Activated naive CD4-positive, alpha-beta T cell treated with anti-CD3 and anti-CD28 coated beads, Interleukin-2, amount 10 ng/mL, durations not matched to agents 7 days and 5 days (primary cell): ENCODE measurements at regions not wholly inside any gene's neighbourhood (a gene's known extent, or its start where the extent isn't known, plus 50 kb on each side); places are given as distances from the start of the nearest gene placed in this dataset.
A peak's percentile ranks its signal among the peaks of the same experiment; 100 is the strongest.
"Not testable (repeated sequence)": the region's sequence is repeated elsewhere in the genome, so short reads cannot be mapped to it uniquely, and the experiment has no call there.

Source experiments
- CTCF ChIA-PET: fragments of 350-600 bp; sonication (Branson Sonifier 250); formaldehyde crosslinking; loops from one replicate; lab custom pipeline; 2021; ENCODE audit warnings: antibody characterized with exemption; lab: Charles Lee
- DNase-seq: peaks from one replicate; pipeline ENCODE4 v3.0.0-alpha.2; 2020
- H3K27ac Mint-ChIP-seq: one replicate; pipeline ENCODE4 v1.8.0; 2021; ENCODE audit warnings: mild to moderate bottlenecking, moderate library complexity, mixed read lengths
- H3K27me3 Mint-ChIP-seq: one replicate; pipeline ENCODE4 v1.8.0; 2021; ENCODE audit warnings: mild to moderate bottlenecking, mixed read lengths
- H3K36me3 Mint-ChIP-seq: one replicate; pipeline ENCODE4 v1.8.0; 2021; ENCODE audit warnings: mixed read lengths
- H3K4me1 Mint-ChIP-seq: one replicate; pipeline ENCODE4 v1.8.0; 2021; ENCODE audit warnings: mixed read lengths
- H3K4me3 Mint-ChIP-seq: one replicate; pipeline ENCODE4 v1.8.0; 2021; ENCODE audit warnings: mild to moderate bottlenecking, moderate library complexity, mixed read lengths
- H3K9me3 Mint-ChIP-seq: one replicate; pipeline ENCODE4 v1.8.0; 2021; ENCODE audit warnings: mixed read lengths

DNA sequence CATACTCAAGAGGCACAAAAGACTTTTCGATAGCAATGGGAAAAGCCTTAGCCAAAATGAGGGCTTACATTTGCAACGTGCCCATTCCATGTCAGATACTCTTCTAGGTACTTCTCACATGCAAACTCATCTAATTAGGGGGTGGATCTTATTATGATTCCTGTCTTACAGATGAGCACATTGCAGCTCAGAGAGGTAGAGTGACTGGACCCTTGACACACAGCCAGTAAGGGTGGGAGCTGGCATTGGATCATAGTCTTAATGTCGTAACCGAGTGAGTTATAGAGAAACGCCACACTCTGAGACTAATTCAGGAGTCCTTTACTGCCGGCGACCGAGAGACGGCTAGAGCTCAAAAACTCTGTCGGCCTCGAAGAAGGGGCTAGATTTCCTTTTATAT lies 78.8 kb upstream of the GRIN2A start:
- Mint-ChIP-seq H3K27me3 (peaks cover 13% of the 10 kb centered on the region), H3K36me3 (no peaks in the 10 kb centered on the region), H3K4me1 (peaks cover 9% of the 10 kb centered on the region), H3K27ac (no peak overlapping the region), H3K9me3 (no peaks in the 10 kb centered on the region), H3K4me3 (no peak overlapping the region)
- DNase-seq, result no peak
- CTCF ChIA-PET, result interaction anchor here (1.0 to 1.1 kb wide), 2 partner anchors 57 to 248 kb away, joined by 4 to 5 read pairs; no protein-coding TSS in a partner anchor

DNA sequence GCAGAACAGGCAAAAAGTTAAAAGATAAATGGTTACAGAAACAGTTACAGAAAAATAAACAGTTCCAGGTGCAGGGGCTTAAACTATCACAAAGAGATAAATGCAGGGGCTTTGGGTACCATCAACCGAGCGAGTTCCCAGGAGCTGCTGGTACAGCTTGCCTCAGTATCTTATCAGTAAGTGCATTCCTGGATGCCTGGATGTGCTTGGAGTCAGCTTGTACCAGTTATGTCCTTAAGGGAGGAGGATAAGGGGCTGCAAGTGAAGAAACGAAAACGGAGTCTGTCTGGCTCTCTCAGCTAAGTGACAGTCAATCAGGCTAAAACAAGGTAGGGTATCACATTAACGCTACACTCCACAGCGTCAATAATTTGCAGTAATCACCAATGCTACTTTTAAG lies 79.3 kb upstream of the GRIN2A start:
- H3K27ac Mint-ChIP-seq, DNase-seq, H3K4me3 Mint-ChIP-seq, H3K4me1 Mint-ChIP-seq, H3K9me3 Mint-ChIP-seq, H3K36me3 Mint-ChIP-seq: not testable (repeated sequence)
- CTCF ChIA-PET, result interaction anchor here (0.8 to 1.0 kb wide), 2 partner anchors 53 to 248 kb away, joined by 3 to 5 read pairs; no protein-coding TSS in a partner anchor
- peaks cover 13% of the 10 kb centered on the region for H3K27me3 Mint-ChIP-seq

DNA sequence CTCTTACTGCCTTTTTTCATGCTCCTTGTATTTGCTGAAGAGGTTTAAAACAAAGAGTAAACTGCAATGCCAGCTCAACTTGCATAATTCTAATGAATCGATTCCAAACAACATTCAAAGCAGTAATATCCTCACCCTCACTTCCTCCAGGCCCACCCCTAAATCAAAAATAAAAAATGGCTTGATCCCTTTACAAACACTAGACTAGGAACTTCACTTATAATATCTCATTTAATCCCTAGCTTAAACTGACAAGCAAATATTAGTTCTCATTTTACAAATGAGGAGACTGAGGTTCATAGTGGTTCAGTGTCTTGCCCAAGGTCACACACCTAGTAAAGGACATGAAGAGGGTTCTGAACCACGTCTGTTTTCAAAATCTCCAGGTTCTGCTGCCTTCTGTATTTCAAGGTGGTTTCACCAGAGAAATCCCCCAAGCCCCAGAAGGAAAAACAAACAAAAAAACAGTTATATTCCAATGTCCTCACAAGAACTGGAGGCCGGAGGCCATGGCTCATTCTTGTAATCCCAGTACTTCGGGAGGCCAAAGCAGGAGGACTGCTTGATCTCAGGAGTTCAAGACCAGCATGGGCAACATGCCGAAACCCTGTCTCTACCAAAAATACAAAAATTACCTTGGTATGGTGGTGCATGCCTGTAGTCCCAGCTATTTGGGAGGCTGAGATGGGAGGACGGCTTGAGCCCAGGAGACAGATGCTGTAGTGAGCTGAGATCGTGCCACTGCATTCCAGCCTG lies 80.3 kb upstream of the GRIN2A start:
- peaks cover 13% of the 10 kb centered on the region for H3K27me3 Mint-ChIP-seq
- H3K9me3 Mint-ChIP-seq, result no peaks in the 10 kb centered on the region
- no peak overlapping the region for H3K4me3 Mint-ChIP-seq
- H3K27ac Mint-ChIP-seq, result no peak overlapping the region
- H3K36me3 Mint-ChIP-seq, result no peaks in the 10 kb centered on the region
- H3K4me1 Mint-ChIP-seq, result peaks cover 9% of the 10 kb centered on the region
- CTCF ChIA-PET, result interaction anchor here (0.8 kb wide), 1 partner anchor 52 kb away, joined by 3 read pairs; no protein-coding TSS in a partner anchor
- no peak for DNase-seq

DNA sequence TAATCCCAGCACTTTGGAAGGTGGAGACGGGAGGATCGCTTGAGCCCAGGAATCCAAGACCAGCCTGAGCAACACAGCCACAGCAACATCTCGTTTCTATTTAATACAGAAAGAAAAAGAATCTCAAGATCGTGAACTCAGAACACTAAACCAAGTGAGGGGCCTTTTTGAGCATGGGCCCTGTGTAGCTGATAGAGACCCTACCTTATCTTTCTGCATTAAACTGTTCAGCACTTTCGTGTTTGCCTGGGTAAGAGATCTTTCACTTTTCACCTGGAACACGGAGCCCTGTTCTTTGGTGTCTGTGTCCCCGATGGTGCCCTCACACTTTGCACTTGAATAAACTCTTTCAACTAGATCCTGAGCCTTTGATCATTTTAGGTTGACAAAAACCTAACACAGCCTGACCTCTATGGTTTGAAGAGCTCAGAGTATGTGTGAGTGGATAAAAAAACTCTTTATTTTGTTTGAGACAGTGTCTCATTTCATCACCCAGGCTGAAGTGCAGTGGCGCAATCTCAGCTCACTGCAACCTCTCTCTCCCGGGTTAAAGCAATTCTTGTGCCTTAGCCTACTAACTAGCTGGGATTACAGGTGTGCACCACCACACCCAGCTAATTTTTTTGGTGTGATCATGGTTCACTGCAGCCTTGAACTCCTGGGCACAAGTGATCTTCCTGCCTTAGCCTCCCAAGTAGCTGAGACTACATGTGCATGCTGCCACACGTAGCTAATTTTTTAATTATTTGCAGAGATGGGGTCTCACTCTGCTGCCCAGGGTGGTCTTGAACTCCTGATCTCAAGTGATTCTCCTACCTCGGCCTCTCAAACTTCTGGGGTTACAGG lies 83.8 kb upstream of the GRIN2A start:
- Mint-ChIP-seq H3K27ac (no peak overlapping the region), H3K9me3 (no peaks in the 10 kb centered on the region), H3K27me3 (peaks cover 8% of the 10 kb centered on the region), H3K36me3 (peaks cover 2% of the 10 kb centered on the region), H3K4me3 (no peak overlapping the region), H3K4me1 (peaks cover 5% of the 10 kb centered on the region)
- no peak for DNase-seq
- CTCF ChIA-PET, result interaction anchor here (1.7 kb wide), 1 partner anchor 9 kb away, joined by 11 read pairs; no protein-coding TSS in a partner anchor

DNA sequence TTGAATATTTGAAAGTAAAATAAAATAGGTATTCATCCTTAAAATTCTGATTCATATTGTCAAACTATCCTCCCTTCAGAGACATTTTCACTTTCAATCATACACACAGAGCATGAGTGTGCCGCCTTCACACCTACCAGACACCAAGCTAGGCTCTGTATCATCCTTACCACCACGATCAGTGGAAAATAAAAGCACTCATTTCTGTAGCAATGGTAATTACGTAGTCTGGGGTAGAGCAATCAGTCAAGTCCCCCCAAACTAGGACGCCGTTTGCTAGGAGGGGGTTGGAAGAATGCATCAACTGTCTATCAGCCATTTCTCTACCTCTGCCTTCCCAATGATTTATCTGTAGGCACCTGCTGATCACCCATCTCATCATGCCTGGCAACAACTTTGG lies 84.6 kb upstream of the GRIN2A start:
- Mint-ChIP-seq H3K27me3 (peaks cover 2% of the 10 kb centered on the region), H3K27ac (no peak overlapping the region), H3K4me1 (peaks cover 5% of the 10 kb centered on the region), H3K36me3 (peaks cover 2% of the 10 kb centered on the region), H3K4me3 (no peak overlapping the region), H3K9me3 (peaks cover under 1% of the 10 kb centered on the region)
- CTCF ChIA-PET, result interaction anchor here (1.7 kb wide), 1 partner anchor 10 kb away, joined by 11 read pairs; no protein-coding TSS in a partner anchor
- DNase-seq, result no peak

DNA sequence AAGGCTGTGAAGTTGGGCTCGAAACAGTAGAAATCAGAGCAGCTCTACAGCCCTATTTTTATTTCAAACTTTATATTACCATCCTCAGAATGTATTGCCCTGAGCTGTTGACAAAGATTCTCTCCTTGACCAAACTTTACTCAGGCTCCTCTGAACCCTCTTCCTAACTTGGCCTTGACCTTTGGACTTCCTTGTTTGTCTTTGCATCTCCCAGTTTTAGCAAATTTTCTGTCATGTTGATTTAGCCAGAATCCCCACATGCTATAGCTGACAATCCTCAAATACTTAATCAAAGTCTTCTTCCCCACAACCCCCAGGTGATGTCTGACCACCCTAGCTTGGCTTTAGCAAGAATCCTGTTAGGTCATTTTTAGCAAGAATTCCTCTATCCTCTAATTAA lies 87.4 kb upstream of the GRIN2A start:
- Mint-ChIP-seq H3K36me3 (peaks cover 3% of the 10 kb centered on the region), H3K27ac (no peak overlapping the region), H3K4me3 (no peak overlapping the region), H3K9me3 (peaks cover 2% of the 10 kb centered on the region), H3K27me3 (no peaks in the 10 kb centered on the region), H3K4me1 (peaks cover 7% of the 10 kb centered on the region)
- DNase-seq, result no peak
- CTCF ChIA-PET, result no interaction called here

DNA sequence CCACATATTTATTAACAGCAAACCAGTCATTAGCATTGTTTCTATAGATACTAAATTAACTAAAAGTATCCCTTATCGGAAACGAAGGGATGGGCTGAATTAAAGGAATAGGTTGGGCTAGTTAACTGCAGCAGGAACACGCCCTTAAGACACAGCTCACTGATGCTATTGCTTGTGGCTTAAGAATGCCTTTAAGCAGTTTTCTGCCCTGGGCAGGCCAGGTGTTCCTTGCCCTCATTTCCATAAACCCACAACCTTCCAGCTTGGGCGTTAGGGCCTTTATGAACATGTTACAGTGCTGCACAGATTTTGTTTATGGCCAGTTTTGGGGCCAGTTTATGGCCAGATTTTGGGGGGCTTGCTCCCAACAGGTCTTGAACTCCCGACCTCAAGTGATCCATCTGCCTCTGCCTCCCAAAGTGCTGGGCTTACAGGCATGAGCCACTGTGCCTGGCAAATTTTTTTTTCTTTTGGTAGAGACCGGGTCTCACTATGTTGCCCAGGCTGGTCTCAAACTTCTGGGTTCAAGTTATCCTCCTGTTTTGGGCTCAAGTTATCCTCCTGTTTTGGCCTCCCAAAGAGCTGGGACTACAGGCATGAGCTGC lies 90.1 kb upstream of the GRIN2A start:
- CTCF ChIA-PET, H3K36me3 Mint-ChIP-seq, H3K27me3 Mint-ChIP-seq, H3K27ac Mint-ChIP-seq, H3K4me3 Mint-ChIP-seq, DNase-seq, H3K9me3 Mint-ChIP-seq: not testable (repeated sequence)
- H3K4me1 Mint-ChIP-seq, result peaks cover 20% of the 10 kb centered on the region

DNA sequence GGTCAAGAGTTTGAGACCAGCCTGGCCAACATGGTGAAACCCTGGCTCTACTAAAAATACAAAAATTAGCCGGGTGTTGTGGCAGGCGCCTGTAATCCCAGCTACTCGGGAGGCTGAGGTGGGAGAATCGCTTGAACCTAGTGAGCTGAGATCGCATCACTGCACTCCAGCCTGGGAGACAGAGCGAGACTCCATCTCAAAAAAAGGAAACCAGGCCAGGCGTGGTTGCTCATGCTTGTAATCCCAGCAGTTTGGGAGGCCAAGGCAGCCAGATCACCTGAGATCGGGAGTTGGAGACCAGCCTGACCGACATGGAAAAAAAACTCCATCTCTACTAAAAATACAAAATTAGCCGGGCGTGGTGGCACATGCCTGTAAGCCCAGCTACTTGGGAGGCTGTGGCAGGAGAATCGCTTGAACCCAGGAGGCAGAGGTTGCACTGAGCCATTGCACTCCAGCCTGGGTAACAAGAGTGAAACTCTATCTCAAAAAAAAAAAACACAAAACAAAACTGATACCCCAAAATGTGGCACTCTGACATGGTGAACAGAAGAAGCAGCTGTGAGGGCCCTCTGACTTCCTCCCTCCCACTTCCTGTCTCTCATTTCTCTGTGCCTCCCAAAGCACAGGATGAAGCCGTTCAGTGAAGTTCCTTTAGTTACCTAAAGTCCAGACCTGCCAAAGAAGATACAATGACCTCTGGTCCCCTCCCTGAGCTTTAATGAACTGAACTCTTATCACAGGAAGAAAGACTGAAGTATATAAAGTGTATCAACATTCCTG lies 93.2 kb upstream of the GRIN2A start:
- not testable (repeated sequence) for H3K27me3 Mint-ChIP-seq, H3K4me3 Mint-ChIP-seq, H3K36me3 Mint-ChIP-seq
- DNase-seq, result peak; percentile 46
- Mint-ChIP-seq H3K4me1 (peaks cover 20% of the 10 kb centered on the region), H3K27ac (peak overlapping the region; percentile 6), H3K9me3 (peaks cover 13% of the 10 kb centered on the region)
- CTCF ChIA-PET, result interaction anchor here (1.0 to 1.2 kb wide), 2 partner anchors 19 to 167 kb away, joined by 3 read pairs; no protein-coding TSS in a partner anchor

DNA sequence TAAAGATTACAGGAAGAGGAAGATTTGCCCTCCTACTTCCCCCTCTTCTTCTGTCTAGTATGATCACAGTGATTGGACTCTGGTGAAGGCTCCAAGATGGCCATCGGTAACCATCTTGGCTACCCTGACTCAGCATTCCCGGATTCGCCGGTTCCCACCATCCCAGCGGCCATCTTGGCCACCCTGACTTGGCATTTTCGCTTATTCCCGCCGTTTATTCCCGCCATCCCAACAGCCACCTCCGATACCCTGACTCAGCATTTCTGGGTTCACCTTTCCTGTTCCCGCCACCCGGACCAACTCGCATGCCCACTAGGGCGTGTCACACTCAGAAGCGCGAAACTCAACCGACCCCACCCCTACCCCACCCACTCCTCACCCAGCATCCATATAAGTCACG lies 95.4 kb upstream of the GRIN2A start:
- Mint-ChIP-seq H3K4me3 (no peak overlapping the region), H3K27me3 (no peaks in the 10 kb centered on the region), H3K27ac (no peak overlapping the region), H3K4me1 (peaks cover 20% of the 10 kb centered on the region), H3K36me3 (peaks cover 2% of the 10 kb centered on the region), H3K9me3 (peaks cover 11% of the 10 kb centered on the region)
- CTCF ChIA-PET, result no interaction called here
- no peak for DNase-seq

DNA sequence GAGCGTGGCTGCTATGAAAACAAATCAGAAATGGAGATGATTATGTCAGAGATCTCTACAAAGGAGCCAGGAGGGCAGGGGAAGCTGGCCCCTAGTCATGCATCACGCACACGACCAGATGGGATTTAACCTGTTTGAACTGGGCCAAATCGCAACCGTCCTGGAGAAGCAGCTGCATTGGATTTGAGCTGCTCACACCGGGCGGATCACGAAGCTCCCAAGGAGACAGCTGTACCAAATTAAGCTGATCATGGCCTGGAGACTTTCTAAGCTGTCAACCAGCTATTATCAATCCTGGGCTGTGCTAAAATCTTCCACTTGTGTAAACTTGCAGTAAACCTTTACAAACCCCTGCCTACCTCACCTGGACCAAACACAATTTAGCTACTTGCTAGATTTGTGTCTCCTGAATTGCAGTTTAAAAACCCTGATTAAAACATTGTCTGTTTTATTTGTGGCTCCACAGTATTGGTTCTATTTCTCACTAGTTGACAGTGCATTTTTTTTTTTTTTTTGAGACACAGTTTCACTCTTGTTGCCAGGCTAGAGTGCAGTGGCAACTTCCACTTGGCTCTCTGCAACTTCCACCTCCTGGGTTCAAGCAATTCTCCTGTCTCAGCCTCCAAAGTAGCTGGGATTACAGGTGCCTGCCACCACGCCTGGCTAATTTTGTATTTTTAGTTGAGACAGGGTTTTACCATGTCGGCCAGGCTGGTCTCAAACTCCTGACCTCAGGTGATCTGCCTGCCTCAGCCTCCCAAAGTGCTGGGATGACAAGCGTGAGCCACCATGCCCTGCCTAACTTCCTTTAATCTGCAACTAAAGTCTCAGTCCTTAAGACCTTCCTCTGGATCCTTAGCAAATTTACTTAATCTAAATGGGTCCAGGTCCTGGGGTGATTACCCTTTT lies 98.3 kb upstream of the GRIN2A start:
- no peak overlapping the region for H3K4me3 Mint-ChIP-seq
- peaks cover 11% of the 10 kb centered on the region for H3K4me1 Mint-ChIP-seq
- peaks cover 11% of the 10 kb centered on the region for H3K27me3 Mint-ChIP-seq
- H3K9me3 Mint-ChIP-seq, result peaks cover 11% of the 10 kb centered on the region
- no peak overlapping the region for H3K27ac Mint-ChIP-seq
- CTCF ChIA-PET, result interaction anchor here (0.6 kb wide), 1 partner anchor 23 kb away, joined by 4 read pairs; no protein-coding TSS in a partner anchor
- peaks cover 2% of the 10 kb centered on the region for H3K36me3 Mint-ChIP-seq
- no peak for DNase-seq

DNA sequence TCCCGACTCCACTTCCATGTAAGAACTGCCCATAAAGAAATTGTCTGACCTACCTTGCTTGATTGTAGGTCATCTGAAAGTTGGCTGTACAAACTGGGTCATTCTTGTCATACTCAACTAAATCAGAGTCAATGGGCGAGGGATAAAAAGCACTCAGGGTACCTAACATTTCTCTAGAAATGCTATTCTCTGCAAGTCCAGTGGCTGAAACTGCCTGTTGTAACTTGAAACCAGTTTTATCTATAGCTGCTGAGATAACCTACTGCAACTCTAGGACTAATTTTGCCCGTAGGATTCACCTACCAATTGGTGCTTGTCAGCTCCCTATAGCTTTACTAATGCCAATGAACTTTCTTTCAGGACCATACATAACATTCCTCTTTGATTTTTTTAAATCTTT lies 100.1 kb upstream of the GRIN2A start:
- Mint-ChIP-seq H3K36me3 (peaks cover 2% of the 10 kb centered on the region), H3K9me3 (peaks cover 8% of the 10 kb centered on the region), H3K4me3 (no peak overlapping the region), H3K27ac (no peak overlapping the region), H3K27me3 (peaks cover 11% of the 10 kb centered on the region), H3K4me1 (no peaks in the 10 kb centered on the region)
- CTCF ChIA-PET, result no interaction called here
- DNase-seq, result no peak

DNA sequence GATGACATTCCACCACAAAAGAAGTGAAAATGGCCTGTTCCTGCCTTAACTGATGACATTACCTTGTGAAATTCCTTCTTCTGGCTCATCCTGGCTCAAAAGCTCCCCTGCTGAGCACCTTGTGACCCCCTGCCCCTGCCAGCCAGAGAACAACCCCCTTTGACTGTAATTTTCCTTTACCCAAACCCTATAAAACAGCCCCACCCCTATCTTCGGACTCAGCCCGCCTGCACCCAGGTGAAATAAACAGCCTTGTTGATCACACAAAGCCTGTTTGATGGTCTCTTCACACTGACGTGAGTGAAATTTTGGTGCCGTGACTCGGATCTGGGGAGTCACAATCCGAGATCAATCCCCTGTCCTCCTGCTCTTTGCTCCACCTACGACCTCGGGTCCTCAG lies 101.0 kb upstream of the GRIN2A start:
- H3K27ac Mint-ChIP-seq, H3K36me3 Mint-ChIP-seq, H3K9me3 Mint-ChIP-seq, CTCF ChIA-PET, DNase-seq, H3K4me3 Mint-ChIP-seq, H3K4me1 Mint-ChIP-seq: not testable (repeated sequence)
- peaks cover 11% of the 10 kb centered on the region for H3K27me3 Mint-ChIP-seq
